HepG2 (cell line): ENCODE measurements at regions not wholly inside any gene's neighbourhood (a gene's known extent, or its start where the extent isn't known, plus 50 kb on each side); places are given as distances from the start of the nearest gene placed in this dataset.

ENCODE experiments used
- HMG20A ChIP-seq: IDR thresholded peaks from 2 replicates; pipeline ENCODE4 v1.6.1; 2016; ENCODE audit warnings: borderline replicate concordance
- KDM1A ChIP-seq: IDR thresholded peaks from 2 replicates; pipeline ENCODE4 v1.6.1; 2016; ENCODE audit warnings: missing compliant biosample characterization
- RARA ChIP-seq: IDR thresholded peaks from 2 replicates; pipeline ENCODE4 v1.6.1; 2016; ENCODE audit warnings: missing genetic modification reagents, missing compliant biosample characterization
- RXRB ChIP-seq: IDR thresholded peaks from 2 replicates; pipeline ENCODE4 v1.6.1; 2016; ENCODE audit warnings: borderline replicate concordance, missing genetic modification reagents, missing compliant biosample characterization
- ZNF629 ChIP-seq: sonication (generic); formaldehyde crosslinking; conservative IDR thresholded peaks from 2 replicates; pipeline ENCODE4 v1.5.0; 2020; ENCODE audit warnings: missing genetic modification reagents
- ZNF709 ChIP-seq: sonication (generic); formaldehyde crosslinking; IDR thresholded peaks from 2 replicates; pipeline ENCODE4 v1.5.0; 2020; ENCODE audit warnings: mild to moderate bottlenecking, missing genetic modification reagents
- TF ChIP-seq, protein P1 (sequence below), 2 experiments: sonication (generic) in 1 of 2; formaldehyde crosslinking in 1 of 2; IDR thresholded peaks; 2 replicates each; pipeline versions ENCODE4 v1.6.1 to v1.9.0; 2014 to 2022; ENCODE audit warnings: antibody characterized with exemption in 1 of 2, borderline replicate concordance in 1 of 2, inconsistent platforms in 1 of 2, low read depth in 1 of 2, missing genetic modification reagents in 1 of 2
- TF ChIP-seq, protein P2 (sequence below): sonication (generic); formaldehyde crosslinking; IDR thresholded peaks from 2 replicates; pipeline ENCODE4 v1.5.0; 2020; ENCODE audit warnings: missing genetic modification reagents
- TF ChIP-seq, protein P3 (sequence below): sonication (generic); formaldehyde crosslinking; IDR thresholded peaks from 2 replicates; pipeline ENCODE4 v1.4.0; 2020; ENCODE audit warnings: missing genetic modification reagents, borderline replicate concordance
- TF ChIP-seq, protein P4 (sequence below): sonication (generic); formaldehyde crosslinking; IDR thresholded peaks from 2 replicates; pipeline ENCODE4 v1.4.0; 2020; ENCODE audit warnings: missing genetic modification reagents, mild to moderate bottlenecking, borderline replicate concordance
- TF ChIP-seq, protein P5 (sequence below): IDR thresholded peaks from 2 replicates; pipeline ENCODE4 v1.6.1; 2018; ENCODE audit warnings: missing genetic modification reagents, mild to moderate bottlenecking, missing compliant biosample characterization
- TF ChIP-seq, protein P6 (sequence below), 2 experiments: IDR thresholded peaks; 2 replicates each; pipeline ENCODE4 v1.6.1; 2011 to 2012; ENCODE audit warnings: low read length in 2 of 2, borderline replicate concordance in 1 of 2, low read depth in 1 of 2, mild to moderate bottlenecking in 1 of 2, moderate library complexity in 1 of 2

DNA sequence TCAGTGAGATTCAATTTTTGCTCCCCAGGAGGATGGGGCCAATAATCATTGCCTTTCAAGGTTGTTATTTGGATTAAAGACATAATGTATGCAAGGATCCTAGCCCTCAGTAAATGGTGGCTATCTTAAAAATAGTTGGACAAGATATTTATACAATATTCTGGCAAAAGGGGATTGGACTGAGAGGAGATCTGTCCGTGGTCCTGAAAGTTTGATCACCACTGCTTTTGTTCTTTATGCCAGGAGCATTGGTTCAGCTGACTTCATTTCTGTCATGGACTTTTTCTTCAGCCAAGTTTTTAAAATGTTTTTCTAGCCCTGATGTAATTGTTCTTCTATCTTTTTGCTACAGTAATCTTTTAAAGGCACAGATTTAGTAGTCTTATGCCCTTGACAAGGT, 70.2 kb upstream of the TCL1A start (continued):
- TF ChIP-seq, protein P1, sequence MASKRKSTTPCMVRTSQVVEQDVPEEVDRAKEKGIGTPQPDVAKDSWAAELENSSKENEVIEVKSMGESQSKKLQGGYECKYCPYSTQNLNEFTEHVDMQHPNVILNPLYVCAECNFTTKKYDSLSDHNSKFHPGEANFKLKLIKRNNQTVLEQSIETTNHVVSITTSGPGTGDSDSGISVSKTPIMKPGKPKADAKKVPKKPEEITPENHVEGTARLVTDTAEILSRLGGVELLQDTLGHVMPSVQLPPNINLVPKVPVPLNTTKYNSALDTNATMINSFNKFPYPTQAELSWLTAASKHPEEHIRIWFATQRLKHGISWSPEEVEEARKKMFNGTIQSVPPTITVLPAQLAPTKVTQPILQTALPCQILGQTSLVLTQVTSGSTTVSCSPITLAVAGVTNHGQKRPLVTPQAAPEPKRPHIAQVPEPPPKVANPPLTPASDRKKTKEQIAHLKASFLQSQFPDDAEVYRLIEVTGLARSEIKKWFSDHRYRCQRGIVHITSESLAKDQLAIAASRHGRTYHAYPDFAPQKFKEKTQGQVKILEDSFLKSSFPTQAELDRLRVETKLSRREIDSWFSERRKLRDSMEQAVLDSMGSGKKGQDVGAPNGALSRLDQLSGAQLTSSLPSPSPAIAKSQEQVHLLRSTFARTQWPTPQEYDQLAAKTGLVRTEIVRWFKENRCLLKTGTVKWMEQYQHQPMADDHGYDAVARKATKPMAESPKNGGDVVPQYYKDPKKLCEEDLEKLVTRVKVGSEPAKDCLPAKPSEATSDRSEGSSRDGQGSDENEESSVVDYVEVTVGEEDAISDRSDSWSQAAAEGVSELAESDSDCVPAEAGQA (IDR thresholded peaks at IDR 0.05; ENCODE audit: low read depth): no peak
- TF ChIP-seq, protein P1 (CRISPR knock-in tag; IDR thresholded peaks at IDR 0.05; ENCODE audit: borderline replicate concordance): no peak
- TF ChIP-seq RXRB (CRISPR knock-in tag) (no peak), ZNF629 (CRISPR knock-in tag) (no peak), HMG20A (CRISPR knock-in tag) (no peak), KDM1A (no peak), RARA (CRISPR knock-in tag) (no peak), ZNF709 (CRISPR knock-in tag) (no peak)
- TF ChIP-seq, protein P2, sequence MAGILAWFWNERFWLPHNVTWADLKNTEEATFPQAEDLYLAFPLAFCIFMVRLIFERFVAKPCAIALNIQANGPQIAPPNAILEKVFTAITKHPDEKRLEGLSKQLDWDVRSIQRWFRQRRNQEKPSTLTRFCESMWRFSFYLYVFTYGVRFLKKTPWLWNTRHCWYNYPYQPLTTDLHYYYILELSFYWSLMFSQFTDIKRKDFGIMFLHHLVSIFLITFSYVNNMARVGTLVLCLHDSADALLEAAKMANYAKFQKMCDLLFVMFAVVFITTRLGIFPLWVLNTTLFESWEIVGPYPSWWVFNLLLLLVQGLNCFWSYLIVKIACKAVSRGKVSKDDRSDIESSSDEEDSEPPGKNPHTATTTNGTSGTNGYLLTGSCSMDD (CRISPR knock-in tag): no peak
- TF ChIP-seq, protein P3, sequence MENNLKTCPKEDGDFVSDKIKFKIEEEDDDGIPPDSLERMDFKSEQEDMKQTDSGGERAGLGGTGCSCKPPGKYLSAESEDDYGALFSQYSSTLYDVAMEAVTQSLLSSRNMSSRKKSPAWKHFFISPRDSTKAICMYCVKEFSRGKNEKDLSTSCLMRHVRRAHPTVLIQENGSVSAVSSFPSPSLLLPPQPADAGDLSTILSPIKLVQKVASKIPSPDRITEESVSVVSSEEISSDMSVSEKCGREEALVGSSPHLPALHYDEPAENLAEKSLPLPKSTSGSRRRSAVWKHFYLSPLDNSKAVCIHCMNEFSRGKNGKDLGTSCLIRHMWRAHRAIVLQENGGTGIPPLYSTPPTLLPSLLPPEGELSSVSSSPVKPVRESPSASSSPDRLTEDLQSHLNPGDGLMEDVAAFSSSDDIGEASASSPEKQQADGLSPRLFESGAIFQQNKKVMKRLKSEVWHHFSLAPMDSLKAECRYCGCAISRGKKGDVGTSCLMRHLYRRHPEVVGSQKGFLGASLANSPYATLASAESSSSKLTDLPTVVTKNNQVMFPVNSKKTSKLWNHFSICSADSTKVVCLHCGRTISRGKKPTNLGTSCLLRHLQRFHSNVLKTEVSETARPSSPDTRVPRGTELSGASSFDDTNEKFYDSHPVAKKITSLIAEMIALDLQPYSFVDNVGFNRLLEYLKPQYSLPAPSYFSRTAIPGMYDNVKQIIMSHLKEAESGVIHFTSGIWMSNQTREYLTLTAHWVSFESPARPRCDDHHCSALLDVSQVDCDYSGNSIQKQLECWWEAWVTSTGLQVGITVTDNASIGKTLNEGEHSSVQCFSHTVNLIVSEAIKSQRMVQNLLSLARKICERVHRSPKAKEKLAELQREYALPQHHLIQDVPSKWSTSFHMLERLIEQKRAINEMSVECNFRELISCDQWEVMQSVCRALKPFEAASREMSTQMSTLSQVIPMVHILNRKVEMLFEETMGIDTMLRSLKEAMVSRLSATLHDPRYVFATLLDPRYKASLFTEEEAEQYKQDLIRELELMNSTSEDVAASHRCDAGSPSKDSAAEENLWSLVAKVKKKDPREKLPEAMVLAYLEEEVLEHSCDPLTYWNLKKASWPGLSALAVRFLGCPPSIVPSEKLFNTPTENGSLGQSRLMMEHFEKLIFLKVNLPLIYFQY (CRISPR knock-in tag): no peak
- TF ChIP-seq, protein P4, sequence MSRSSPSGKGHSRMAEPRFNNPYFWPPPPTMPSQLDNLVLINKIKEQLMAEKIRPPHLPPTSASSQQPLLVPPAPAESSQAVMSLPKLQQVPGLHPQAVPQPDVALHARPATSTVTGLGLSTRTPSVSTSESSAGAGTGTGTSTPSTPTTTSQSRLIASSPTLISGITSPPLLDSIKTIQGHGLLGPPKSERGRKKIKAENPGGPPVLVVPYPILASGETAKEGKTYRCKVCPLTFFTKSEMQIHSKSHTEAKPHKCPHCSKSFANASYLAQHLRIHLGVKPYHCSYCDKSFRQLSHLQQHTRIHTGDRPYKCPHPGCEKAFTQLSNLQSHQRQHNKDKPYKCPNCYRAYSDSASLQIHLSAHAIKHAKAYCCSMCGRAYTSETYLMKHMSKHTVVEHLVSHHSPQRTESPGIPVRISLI (CRISPR knock-in tag): no peak
- TF ChIP-seq, protein P5, sequence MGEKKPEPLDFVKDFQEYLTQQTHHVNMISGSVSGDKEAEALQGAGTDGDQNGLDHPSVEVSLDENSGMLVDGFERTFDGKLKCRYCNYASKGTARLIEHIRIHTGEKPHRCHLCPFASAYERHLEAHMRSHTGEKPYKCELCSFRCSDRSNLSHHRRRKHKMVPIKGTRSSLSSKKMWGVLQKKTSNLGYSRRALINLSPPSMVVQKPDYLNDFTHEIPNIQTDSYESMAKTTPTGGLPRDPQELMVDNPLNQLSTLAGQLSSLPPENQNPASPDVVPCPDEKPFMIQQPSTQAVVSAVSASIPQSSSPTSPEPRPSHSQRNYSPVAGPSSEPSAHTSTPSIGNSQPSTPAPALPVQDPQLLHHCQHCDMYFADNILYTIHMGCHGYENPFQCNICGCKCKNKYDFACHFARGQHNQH (CRISPR knock-in tag): no peak
- TF ChIP-seq, protein P6, sequence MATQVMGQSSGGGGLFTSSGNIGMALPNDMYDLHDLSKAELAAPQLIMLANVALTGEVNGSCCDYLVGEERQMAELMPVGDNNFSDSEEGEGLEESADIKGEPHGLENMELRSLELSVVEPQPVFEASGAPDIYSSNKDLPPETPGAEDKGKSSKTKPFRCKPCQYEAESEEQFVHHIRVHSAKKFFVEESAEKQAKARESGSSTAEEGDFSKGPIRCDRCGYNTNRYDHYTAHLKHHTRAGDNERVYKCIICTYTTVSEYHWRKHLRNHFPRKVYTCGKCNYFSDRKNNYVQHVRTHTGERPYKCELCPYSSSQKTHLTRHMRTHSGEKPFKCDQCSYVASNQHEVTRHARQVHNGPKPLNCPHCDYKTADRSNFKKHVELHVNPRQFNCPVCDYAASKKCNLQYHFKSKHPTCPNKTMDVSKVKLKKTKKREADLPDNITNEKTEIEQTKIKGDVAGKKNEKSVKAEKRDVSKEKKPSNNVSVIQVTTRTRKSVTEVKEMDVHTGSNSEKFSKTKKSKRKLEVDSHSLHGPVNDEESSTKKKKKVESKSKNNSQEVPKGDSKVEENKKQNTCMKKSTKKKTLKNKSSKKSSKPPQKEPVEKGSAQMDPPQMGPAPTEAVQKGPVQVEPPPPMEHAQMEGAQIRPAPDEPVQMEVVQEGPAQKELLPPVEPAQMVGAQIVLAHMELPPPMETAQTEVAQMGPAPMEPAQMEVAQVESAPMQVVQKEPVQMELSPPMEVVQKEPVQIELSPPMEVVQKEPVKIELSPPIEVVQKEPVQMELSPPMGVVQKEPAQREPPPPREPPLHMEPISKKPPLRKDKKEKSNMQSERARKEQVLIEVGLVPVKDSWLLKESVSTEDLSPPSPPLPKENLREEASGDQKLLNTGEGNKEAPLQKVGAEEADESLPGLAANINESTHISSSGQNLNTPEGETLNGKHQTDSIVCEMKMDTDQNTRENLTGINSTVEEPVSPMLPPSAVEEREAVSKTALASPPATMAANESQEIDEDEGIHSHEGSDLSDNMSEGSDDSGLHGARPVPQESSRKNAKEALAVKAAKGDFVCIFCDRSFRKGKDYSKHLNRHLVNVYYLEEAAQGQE (IDR thresholded peaks at IDR 0.05; ENCODE audit: borderline replicate concordance in 1 of 2, low read depth in 1 of 2, low read length in 2 of 2): peak; percentile 54 to 95
